Hypothalamus (tissue), 51 donors: ENCODE measurements at regions not wholly inside any gene's neighbourhood (a gene's known extent, or its start where the extent isn't known, plus 50 kb on each side); places are given as distances from the start of the nearest gene placed in this dataset.
"Not testable (repeated sequence)": the region's sequence is repeated elsewhere in the genome, so short reads cannot be mapped to it uniquely, and the experiment has no call there.

ENCODE experiments used
- DNase-seq, 51 donors: peaks; one replicate each; lab custom pipeline; 2025; lab: John Stamatoyannopoulos, UW

DNA sequence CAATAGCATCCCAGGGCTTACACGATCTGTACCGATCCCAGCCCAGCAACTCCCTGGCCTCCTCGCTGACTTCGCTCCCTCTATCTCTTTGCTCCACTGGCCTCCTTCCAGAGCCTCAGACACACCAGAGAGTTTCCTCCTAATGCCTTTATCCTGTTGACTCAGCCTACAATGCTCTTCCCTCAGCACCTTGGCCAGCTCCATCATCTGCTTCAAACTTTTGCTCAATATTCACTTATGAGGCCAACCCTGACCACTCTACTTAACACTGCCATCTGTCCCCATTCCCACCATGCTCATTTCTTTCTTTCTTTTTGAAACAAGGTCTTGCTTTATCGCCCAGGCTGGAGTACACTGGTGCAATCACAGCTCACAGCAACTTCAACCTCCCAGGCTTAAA lies 180.9 kb downstream of the CEP170 start:
- not testable (repeated sequence) for DNase-seq

DNA sequence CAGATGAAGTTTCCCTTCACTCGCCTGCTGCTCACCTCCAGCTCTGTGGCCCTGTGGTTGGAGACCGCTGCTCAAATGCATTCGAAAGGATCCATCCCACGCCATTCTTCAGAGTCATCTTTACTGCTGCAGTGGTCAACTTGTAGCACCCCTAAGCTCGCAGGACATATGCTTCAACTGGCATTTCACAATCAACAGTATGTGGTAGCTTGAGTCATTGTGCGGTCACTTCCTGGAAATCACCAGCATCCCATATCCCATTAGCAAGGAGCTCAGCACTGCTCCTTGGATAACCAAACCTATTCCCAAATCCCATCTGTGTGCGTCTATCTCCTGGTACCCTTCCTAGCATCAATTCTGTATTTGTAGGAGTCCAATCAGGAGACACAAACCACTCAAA lies 188.0 kb downstream of the CEP170 start:
- not testable (repeated sequence) for DNase-seq

DNA sequence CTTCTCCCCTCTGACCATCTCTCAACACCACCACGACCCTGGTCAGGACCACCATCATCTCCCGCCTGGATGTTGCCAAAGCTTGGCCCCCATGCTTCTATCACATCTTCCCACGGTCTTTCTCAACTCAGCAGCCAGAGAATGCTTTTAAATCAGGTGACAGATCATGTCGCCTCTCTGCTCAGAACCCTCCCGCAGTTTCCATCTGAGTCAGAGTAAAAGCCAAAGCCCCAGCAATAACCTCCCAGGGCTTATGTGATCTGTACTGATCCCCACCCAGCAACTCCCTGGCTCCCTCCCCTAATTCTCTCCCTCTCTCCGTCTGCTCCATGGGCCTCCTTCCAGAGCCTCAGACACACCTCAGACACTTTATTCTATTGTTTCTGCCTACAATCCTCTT lies 193.1 kb downstream of the CEP170 start:
- DNase-seq = not testable (repeated sequence)

DNA sequence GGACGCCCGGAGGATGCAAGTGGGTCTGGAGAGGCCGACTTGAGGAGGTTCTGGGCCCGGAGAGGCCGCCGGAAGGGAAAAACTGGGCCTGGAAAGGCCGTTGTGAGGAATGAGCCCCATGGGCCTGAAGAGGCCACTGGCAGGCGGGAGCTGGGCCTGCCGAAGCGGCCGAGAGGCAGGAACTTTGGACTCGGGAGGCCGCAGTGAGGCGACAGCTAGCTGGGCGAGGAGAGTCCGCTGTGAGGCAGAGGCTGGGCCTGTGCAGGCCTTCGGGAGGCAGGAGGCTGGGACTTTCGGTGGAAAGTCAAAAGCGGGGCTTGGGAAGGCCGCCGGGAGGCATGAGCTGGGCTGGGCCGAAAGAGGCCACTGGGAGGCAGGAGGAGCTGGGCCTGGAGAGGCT lies 199.6 kb downstream of the CEP170 start:
- DNase-seq = not testable (repeated sequence)

DNA sequence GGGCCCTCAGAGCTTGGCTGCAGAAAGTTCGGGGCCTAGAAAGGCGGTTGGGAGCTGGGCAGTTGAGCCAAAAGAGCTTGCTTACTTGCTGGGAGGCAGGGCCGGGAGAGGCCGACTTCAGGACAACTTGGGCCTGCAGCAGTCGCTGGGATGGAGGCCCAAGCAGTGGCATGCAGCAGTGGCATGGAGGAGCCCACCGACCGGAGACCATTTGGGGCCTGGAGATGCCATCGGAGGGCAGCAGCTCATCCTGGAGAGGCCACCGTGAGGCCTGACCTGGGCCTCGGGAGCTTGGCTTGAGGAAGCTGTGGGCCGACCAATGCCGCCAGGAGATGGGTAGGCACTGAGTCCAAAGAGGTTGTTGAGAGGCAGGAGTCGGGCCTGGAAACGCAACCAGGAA lies 200.0 kb downstream of the CEP170 start:
- DNase-seq = not testable (repeated sequence)

DNA sequence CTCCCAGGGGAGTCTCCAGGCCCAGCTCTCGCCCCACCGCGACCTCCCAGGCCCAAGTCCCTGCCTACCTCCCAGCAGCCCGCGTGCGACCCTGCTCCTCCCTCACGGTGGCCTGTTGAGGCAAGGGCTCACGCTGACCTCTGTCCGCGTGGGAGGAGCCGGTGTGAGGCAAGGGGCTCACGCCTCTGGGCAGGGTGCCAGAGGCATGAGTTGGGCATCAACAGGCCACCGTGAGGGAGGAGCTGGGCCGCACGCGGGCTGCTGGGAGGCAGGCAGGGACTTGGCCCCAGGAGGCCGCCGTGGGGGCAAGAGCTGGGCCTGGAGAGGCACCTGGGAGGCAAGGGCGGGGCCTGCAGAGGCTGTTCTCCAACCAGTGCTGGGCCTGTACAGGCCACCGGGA lies 200.4 kb downstream of the CEP170 start:
- not testable (repeated sequence) for DNase-seq

DNA sequence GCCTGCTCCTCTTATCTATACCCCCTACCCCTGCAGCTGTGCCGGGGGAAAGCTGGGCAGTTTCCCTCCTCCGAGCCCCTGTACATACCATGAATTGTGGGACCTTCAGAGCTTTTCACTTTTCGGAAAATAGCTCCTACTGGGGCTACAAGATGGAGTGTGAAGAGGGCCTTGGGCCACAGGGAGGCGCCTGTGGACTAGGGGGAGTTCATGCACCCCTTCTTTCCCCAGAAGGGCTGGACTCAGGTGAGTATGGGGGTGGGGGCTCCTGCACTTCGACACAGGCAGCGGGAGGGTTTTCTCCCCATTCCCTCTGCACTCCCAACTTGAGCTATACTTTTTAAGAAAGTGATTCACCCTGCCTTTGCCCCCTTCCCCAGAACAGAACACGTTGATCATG lies 202.0 kb downstream of the CEP170 start:
- DNase-seq = not testable (repeated sequence)

DNA sequence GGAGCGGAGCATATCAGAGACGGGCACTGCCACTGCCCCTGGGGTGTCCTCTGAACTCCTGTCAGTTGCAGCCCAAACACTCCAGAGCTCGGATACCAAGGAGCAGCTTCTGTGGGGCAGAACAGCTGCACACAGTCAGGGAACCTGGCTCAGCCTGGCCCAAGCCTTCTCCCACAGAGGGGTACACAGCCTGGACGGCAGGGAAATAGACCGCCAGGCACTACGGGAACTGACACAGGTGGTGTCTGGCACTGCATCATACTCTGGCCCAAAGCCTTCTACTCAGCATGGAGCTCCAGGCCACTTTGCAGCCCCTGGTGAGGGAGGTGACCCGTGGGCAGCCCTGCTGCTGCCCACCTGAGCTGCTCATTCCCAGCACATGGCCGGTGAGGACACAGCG lies 204.5 kb downstream of the CEP170 start:
- DNase-seq = not testable (repeated sequence)

DNA sequence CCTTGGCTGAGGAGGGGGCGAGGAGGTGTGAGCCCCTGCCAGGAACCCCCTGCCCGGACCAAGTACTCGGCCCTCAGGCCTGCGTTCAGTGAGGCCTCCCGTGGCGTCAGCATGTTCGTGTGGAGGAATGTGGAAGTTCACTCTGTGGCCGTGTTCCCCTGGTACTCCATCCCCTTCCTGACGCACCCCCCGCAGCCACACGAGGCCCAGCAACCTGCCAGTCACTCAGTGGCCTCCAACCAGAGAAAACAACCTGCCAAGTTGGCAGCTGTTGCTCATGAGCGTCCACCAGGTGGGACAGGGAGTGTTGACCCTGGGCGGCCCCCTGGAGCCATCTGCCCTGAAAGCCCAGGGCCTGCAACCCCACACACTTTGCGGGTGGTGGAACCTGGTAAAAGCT lies 205.4 kb downstream of the CEP170 start:
- DNase-seq = not testable (repeated sequence)

DNA sequence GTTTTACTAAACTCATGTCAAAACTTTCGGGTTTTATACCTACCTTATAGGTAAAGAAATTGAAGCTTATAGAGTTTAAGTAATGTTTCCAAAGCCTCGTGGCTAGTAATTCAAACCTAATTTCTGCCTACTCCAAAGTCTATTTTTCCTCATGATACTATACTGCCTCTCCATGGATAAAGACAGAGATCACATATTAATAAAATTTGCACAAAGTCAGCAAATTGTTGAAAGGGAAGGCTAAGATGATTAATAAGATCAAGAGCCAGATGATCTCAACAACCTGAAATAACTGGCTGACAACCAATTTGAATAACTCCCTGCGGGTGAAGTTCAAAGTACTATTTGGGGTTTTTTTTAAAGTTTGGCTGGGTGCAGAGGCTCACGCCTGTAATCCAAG lies 233.7 kb downstream of the CEP170 start:
- not testable (repeated sequence) for DNase-seq

DNA sequence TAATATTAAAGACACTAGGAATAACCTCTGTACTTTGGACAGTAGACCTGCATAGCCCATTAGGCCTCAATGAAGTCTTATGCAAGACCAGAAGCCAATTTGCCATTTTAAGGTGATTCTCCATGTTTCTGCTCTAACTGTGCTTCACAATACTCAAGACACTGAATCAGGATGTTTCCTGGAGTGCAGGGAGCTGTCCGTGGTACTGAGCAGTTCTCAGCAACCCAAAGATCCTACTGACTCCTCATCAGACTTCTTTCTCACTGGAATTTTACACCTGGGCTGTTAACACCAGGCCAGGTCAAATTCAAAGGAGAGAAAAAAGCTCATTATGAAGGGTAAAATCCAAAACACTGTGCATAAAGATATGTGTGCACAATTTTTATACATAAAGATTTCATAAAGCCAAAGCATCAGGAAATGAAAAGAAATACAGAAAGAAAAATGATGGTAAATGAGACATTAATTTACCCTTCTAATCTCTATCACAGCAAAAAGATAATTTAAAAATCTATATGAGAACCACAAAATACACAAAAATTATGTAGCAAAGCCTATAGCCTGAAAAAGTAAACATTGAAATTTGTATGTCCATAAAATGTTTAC lies 235.9 kb downstream of the CEP170 start:
- DNase-seq = not testable (repeated sequence)

DNA sequence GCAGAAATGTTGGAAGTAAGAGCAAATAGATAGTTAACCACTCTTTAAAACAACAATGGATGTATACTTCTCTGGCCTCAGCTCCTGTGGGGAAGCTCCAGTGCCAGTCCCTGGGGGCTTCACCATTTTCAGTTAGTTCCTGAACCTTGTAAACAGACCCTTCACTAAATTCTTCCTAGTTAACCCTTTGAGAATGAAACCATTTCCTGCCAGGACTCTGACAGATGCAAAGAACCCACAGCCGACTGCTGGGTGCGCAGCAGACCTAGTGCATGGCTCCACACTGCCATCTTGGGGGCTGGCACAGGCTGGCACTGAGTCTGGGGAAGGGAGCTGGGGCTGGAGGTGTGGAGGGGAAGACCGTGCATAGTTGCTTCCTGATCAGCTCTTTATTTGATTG lies 244.4 kb downstream of the CEP170 start:
- not testable (repeated sequence) for DNase-seq

DNA sequence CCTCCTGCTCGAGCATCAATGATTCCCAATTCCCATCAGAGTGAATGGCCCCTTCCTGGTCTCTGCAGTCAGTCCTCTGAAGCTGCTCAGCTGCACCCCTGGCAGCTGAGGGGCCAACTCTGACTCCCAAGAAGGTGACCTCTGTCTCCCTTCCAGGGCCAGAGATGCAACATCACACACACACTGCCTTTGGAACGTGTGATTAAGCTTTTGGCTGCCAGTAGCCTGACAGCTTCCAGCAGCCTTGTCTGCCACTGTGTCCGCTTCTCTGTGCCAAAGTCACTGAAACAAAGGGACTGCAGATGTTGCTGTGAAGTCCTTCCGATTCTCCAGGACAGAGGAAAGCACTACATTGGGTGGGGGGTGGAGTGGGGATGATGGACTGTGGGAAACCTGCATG lies 254.1 kb downstream of the CEP170 start:
- not testable (repeated sequence) for DNase-seq

DNA sequence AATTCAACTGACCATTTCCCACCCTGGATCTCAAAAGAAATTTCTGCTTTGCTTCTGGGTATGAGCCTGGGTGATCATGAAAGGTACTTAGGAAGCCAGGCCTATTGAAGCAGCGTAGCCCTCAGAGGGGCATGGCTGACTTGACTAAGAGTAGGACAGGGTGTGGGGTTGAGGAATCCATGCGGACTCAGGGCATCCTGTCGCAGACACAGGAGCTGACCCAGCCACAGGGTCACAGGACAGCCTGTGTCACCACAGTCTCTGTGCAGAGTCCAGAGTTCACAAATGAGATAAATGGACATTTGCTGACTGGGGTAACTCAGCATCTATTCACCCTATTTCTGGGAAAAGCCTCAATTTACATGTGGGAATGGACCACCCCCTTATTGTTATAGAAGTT lies 262.3 kb downstream of the CEP170 start:
- DNase-seq = not testable (repeated sequence)

DNA sequence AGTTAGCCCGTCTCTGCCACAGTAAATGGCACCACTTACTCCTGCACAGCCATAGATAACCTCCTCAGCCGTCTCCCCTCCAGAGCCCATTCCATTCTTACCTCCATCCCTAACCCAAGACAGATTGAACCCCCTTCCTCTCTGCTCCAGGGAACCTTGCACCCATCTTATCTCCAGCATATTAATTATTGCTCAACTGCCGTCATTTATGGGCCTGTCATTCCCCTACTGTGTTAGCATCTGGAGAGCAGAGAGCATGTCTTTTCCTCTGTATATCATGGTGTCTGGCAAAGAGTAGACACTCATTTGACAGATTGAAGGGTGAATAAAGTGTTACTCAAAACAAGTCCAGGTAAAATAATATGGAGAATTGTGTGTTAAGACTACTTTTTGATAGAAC lies 270.0 kb downstream of the CEP170 start:
- not testable (repeated sequence) for DNase-seq

DNA sequence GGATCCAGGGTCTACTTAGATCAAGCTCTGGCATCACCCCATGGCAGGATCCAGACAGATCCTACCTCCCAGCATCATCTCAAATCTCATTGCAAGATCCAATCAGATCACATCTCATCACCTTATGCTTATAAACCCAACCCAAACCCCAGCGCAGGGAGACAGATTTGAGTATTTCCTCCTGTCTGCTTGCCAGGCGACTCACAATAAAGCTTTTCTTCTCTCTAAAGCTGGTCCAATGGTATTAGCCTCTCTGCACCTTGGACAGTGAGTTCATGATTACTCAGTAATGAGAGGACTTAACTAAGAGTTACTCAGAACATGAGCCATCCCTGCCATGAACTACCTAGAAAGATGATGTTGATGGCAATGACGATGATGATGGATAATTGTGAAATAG lies 281.7 kb downstream of the CEP170 start:
- DNase-seq = not testable (repeated sequence)

DNA sequence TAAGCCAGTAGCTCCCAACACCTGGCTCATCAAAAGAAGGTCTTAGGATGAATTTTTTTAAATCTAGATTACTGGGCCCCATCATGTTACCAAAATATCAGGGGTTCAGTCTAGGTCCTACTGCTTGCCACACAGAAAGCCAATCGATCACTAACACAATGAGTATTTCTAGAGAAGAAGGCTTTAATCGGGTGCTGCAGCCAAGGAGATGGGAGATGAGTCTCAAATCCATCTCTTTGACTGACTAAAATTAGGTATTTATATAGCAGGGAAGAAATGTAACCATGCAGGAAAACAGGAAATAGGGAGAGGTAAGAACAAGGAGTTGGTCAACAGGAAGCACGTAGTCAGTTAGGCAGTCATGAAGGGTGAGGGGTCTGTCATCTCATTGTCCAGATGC lies 288.2 kb downstream of the CEP170 start:
- DNase-seq = no peak

DNA sequence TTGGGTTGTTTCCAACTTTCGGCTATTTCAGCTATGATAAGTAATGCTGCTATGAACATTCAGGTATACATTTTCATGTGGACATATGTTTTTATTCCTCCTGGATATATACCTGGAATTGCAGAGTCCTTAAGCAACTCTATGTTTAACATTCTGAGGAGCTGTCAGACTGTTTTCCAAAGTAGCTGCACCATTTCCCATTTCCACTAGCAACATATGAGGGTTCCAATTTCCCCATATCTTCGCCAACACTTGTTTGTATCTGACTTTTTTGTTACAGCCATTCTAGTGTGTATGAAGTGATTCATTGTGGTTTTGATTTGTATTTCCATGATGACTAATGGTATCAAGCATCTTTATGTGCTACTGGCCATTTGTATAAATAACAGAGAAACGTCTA lies 295.7 kb downstream of the CEP170 start:
- DNase-seq = not testable (repeated sequence)

DNA sequence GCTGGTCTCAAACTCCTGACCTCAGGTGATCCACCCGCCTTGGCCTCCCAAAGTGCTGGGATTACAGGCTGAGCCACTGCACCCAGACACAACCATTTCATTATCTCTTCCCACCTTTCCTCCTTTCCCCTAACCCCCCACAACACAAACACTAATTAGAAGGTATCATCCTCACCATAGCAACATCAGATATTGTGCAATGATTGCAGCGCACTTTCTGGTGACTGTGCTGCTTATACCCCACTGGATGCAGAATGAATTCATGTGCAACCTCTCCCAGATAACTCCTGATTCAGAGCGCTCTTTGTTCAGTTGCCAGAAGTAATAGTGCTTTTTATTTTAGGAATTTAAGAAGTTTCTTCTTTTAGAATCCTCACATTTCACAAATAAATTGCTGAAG lies 300.1 kb downstream of the CEP170 start:
- peak in 1 of 51 donors; percentile 6 for DNase-seq

DNA sequence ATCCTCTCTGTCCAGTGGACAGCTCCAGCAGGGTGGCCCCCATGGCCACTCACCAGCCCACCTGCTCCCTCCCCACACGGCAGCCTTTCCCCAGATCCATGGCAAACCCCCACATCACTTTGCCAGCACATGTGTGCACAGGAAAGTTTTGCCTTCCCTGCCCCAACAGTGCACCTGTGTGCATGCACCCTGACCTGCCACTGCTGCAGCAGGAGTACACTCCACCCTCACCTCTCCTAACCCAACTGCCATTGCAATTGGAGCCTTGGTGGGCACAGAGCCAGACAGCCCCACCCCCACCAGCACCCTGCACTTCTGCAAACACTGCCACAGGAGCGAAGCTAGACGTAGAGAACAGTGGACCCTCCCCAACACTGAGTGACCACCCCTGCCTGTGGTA lies 308.9 kb downstream of the CEP170 start:
- no peak for DNase-seq

DNA sequence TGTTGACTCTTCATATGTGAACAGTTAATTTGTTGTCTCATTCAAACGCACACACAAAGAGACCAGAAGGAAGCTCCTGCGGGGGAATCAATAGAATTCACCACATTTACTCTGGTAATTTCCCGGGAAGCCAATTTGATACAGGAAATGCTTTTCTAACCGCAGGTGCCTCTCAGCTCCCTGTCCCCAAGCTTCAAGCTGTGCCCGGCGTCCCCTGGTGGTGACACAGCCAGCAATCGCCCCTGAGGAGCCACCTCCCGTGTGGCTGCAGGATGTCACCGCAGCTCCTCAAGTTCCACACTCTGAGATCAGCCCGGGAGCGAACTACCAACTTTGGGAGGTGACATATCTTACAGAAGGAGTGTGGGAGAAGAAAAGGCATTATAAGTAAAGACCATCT lies 318.4 kb downstream of the CEP170 start:
- peak in 2 of 51 donors; percentile 2 to 21 for DNase-seq

DNA sequence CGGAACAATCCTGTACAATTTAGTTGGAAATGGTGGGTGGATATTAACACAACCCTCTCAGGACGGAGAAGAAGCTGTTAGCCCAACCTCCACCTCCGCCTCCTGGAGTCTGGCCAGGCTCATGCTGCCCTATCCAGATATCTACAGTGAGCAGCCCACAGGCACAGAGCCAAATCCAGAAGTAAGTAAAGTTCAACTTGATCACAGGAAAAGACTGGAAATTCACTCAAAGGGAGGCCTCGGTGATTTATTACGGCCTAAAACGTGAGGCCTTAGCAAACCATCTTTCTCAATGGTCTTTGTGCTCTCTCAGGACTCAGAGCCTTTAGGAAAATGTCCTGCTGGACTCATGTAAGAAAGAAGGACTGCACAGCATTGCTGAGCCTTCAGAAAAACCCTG lies 330.4 kb downstream of the CEP170 start:
- DNase-seq = not testable (repeated sequence)

DNA sequence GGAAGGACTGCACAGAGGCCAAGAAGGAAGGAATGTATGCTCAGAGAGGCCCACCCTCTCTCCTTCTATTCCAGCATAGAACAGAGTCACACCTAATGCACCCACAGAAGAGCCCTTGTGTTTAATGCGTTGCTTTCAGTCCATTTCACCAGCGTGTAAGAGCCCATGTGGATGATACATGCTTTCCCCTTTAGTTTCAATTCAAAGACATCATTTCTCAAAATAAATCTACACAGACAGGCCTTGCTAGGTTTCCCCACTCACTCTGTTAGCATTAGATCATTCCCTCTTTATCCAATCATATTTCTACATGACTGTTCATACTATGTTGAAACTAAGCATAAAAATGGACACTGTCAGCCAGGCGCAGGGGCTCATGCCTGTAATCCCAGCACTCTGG lies 331.5 kb downstream of the CEP170 start:
- not testable (repeated sequence) for DNase-seq
